ENCODE measurements at regions not wholly inside any gene's neighbourhood (a gene's known extent, or its start where the extent isn't known, plus 50 kb on each side); places are given as distances from the start of the nearest gene placed in this dataset.
"Not testable (repeated sequence)": the region's sequence is repeated elsewhere in the genome, so short reads cannot be mapped to it uniquely, and the experiment has no call there.

DNA sequence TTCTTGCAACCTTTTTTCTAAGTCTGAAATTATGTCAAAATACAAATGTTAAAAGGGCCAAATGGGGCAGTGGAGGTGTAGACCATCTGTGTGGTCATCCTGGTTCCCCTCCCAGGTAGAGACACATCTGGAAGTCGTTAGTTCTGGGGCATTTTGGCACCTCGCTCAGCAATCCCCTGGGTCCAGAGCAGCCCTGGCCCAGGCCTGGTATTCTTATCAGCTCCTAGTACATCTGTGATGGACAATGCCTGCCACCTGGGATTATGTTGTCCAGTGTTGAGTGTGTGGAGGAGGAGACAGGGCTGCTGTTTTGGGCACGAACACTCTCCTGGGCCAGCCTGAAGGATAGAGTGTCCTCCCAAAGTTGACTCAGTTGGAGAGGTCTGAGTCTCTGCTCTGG, 74.8 kb downstream of the GADD45G start:
- TF ChIP-seq GATA1 (IDR thresholded peaks at IDR 0.05; ENCODE audit: low read depth, low read length) (no peak), POLR2A (IDR thresholded peaks at IDR 0.05; ENCODE audit: low read length) (no peak)
- DNase-seq: no peak

DNA sequence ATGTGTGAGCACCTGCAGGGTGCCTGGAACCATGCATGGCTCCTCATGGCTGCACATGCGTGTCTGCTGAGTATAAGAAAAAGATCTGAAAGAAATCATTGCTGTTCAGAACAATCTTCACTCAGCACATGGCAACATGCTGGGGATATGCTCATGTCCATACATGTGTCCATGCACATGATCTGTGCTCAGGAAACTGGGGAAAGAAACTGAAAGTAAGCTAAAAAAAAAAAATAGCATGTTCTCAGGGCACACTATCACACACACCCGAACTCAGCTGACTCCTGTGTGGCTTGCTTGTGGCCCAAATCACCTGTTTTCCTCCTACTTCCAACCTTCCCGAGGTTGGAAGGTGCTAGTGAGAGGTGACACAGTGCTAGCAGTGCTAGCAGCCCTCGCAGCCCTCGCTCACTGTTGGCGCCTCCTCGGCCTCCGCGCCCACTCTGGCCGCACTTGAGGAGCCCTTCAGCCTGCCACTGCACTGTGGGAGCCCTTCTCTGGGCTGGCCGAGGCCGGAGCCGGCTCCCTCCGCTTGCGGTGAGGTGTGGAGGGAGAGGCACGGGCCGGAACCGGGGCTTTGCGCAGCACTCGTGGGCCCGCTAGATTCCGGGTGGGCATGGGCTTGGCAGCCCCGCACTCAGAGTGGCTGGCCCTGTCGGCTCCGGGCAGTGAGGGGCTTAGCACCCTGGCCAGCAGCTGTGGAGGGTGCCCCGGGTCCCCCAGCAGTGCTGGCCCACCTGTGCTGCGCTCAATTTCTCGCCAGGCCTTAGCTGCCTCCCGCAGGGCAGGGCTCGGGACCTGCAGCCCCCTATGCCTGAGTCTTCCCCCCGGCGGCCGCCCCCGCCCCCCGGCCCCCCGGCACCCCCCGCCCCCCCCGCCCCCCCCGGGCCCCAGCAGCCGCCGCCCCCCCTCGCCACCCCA, 76.0 kb downstream of the GADD45G start:
- no peak for DNase-seq
- no peak for TF ChIP-seq POLR2A (IDR thresholded peaks at IDR 0.05; ENCODE audit: low read length)
- TF ChIP-seq GATA1 (IDR thresholded peaks at IDR 0.05; ENCODE audit: low read depth, low read length): no peak

DNA sequence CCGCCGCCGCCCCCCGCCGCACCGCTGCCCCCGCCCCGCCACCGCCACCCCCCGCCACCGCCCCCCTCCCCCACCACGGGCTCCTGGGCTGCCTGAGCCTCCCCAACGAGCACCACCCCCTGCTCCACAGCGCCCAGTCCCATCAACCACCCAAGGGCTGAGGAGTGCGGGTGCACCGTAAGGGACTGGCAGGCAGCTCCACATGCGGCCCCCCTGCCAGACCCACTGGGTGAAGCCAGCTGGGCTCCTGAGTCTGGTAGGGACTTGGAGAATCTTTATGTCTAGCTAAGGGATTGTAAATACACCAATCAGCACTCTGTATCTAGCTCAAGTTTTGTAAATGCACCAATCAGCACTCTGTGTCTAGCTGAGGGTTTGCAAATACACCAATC, 76.7 kb downstream of the GADD45G start:
- not testable (repeated sequence) for DNase-seq

DNA sequence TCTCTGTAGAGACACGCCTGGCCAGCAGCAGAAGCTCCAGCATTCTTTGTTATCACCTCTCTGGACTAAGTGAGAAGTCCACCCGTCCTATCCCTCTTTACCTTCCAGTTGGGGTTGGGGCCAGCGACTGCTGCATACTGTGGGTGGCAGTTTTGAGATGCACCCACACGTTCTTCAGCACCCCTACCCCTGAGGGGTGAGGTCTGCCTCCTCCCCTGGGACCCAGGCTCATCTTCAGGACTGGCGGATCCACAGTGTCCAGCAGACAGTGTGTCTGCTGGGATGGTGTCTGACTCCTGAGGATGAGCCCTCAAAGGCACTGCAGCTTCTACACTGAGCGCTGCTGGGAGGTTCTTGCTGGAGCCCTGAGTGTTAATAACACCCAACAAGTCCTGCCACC, 78.8 kb downstream of the GADD45G start:
- TF ChIP-seq GATA1 (IDR thresholded peaks at IDR 0.05; ENCODE audit: low read depth, low read length) (no peak), POLR2A (IDR thresholded peaks at IDR 0.05; ENCODE audit: low read length) (no peak)
- DNase-seq: no peak

DNA sequence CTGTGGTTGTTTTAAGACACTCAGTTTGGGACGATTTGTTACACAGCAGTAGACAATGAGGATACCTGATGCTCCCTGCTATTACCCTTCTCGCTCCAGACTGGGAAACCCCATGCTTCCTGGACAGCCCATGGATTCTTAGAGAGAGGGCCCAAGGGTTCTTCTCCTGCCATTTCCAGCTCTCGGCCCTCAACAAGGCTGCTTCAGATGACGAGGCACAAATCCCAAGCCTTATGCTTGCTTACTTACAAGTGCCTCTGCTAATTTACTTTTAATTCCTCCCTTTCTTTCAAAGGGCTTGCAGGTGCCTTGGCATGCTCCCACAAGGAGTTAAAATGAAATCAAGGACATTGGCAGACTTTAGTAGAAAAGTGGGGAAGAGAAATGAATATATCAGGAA, 79.4 kb downstream of the GADD45G start:
- DNase-seq: no peak
- TF ChIP-seq GATA1 (IDR thresholded peaks at IDR 0.05; ENCODE audit: low read depth, low read length): no peak
- no peak for TF ChIP-seq POLR2A (IDR thresholded peaks at IDR 0.05; ENCODE audit: low read length)

DNA sequence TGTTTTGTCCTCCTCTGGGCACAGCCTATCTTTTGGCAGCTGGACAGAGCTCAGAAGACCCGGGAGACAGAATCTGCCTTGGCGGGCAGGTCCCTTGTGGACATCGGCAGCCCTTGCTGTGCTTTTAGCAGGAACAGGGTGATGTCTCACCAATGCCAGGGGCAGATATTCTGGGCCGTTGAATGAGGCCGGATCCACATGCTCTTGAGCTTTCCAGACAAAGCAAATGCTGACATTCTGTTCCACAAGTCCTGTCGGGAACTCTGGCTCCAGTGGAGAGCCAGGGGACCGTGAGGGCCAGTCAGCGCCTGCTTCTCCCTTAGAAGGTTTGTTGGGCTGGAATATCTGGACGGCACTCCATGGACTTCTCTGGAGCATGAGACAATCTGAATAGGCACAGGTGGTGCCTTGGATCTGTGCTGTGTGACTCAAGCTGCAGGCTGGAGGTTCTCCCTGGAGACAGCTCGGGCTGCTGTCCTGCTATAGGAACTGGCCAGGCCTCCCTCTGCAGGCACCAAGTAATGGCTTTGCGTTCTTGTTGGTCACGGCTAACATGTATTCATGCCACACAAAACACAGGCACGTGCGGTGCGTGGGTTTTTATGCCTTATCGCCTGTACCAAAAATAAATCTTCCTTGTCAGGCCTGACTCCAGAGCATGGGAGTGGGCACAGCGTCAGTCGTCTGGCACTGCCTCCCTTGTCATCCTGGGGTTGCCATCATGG, 80.3 kb downstream of the GADD45G start:
- DNase-seq: no peak
- TF ChIP-seq POLR2A (IDR thresholded peaks at IDR 0.05; ENCODE audit: low read length): no peak
- TF ChIP-seq GATA1 (IDR thresholded peaks at IDR 0.05; ENCODE audit: low read depth, low read length): no peak

DNA sequence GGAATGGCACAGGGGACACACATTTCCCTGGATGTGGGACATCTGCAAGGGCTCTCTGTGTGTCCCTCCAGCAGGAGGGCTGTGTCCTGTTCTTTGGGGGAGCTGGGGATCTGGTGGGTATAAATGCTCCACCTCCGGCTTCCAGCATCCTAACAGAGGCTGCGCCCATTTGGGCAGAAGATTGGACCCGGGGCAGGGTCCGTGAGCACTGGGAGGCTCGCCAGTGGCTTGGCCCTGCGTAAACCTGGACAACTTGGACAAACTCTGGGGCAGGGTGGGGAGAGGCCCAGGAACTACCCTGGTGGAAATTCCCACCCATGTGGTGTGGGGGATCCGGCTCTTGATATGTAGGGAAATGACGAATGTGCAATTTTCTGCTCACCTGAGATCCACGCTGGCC, 80.9 kb downstream of the GADD45G start:
- TF ChIP-seq GATA1 (IDR thresholded peaks at IDR 0.05; ENCODE audit: low read depth, low read length) (no peak), POLR2A (IDR thresholded peaks at IDR 0.05; ENCODE audit: low read length) (no peak)
- DNase-seq: no peak

DNA sequence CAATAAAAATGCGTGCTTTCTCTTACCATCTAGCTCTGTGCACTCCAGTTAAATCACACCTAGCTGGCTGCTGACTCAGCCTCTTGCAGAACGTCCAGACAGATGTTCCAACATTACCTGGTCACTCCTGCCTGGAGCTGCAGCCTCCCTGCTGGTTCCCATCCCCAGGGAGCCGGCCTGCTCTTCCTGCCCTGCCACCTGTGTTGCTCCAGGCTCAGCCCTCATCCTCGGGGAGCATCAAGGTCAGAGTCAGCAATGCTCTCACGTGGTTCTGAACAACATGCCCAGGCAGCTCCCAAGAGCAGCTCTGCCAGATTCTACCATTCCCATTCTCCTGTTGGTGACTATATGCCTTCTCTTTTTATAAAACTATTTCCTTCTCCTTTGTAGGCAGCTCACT, 81.3 kb downstream of the GADD45G start:
- no peak for DNase-seq
- TF ChIP-seq POLR2A (IDR thresholded peaks at IDR 0.05; ENCODE audit: low read length) (no peak), GATA1 (IDR thresholded peaks at IDR 0.05; ENCODE audit: low read depth, low read length) (no peak)

DNA sequence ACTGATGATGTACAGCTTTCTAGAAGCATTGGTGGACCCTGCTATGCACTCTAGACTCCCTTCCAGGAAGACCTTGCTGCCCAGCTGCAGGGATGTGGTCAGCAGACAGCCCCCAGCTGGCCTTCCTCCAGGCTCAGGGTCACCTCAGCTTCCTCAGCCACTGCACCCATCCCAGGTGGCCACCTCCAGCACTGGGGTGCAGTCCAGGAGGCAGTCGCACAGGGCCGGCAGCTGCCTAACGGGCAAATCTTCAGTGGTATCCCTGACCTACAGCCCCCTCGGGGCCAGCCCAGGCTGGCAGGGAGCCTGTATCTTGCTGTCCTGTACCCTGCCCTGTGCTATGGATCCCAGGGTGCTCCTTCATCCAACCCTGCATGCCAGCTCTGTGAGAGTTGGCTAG, 81.8 kb downstream of the GADD45G start:
- DNase-seq: no peak
- TF ChIP-seq GATA1 (IDR thresholded peaks at IDR 0.05; ENCODE audit: low read depth, low read length) (no peak), POLR2A (IDR thresholded peaks at IDR 0.05; ENCODE audit: low read length) (no peak)

DNA sequence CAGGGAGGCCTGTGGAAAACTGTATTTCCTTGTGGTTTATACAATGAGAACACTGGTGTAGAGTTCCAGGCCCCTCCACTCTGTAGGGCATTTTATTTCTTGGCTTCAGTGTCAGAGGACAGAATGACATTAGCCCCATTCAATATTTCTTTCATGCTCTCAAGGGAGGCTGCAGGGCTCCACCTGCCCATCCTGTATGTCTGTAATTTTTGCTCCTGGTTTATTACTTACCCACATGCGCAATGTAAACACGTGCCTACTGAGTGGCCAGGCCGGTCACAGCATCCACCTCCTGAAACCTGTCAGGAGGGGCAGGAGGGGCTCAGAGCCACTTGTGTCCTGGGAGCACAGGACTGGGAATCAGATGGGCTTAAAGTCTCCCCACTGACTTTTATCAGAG, 82.4 kb downstream of the GADD45G start:
- TF ChIP-seq POLR2A (IDR thresholded peaks at IDR 0.05; ENCODE audit: low read length) (no peak), GATA1 (IDR thresholded peaks at IDR 0.05; ENCODE audit: low read depth, low read length) (no peak)

DNA sequence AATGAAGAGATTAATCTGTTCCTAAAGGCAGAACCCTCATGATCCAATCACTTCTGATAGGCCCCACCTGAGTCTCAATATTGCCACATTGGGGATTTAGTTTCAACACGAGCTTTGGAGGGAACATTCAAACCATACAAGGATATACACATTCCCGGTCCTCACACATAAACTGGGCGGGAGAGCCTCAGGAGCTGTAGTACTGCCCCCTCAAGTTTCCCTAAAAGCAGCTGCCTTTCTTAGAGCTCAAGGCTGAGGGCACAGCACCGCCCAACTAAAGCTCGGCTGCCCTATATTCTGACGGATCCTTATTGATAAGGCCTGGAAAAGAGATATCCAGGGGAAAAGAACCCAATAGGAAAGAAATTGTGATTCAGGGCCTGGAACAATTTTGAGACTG, 83.0 kb downstream of the GADD45G start:
- TF ChIP-seq POLR2A (IDR thresholded peaks at IDR 0.05; ENCODE audit: low read length) (no peak), GATA1 (IDR thresholded peaks at IDR 0.05; ENCODE audit: low read depth, low read length) (no peak)
- DNase-seq: no peak

More for the DNA sequence above, 82.4 kb downstream of the GADD45G start:
- DNase-seq: no peak

DNA sequence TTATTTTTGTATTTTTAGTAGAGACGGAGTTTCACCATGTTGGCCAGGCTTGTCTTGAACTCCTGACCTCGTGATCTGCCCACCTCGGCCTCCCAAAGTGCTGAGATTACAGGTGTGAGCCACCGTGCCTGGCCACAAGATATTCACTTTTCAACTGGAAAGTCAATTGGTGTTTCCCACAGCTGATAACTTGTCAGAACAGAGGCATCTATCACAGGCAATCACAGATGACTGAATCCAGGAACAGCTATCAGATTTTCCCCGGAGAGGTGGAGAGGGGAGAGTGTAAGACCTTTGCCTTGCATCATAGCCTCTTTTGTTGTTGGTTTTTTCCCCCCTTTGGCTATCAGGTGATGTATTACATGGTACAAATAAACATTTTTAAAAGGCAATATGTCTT, 84.5 kb downstream of the GADD45G start:
- not testable (repeated sequence) for DNase-seq

DNA sequence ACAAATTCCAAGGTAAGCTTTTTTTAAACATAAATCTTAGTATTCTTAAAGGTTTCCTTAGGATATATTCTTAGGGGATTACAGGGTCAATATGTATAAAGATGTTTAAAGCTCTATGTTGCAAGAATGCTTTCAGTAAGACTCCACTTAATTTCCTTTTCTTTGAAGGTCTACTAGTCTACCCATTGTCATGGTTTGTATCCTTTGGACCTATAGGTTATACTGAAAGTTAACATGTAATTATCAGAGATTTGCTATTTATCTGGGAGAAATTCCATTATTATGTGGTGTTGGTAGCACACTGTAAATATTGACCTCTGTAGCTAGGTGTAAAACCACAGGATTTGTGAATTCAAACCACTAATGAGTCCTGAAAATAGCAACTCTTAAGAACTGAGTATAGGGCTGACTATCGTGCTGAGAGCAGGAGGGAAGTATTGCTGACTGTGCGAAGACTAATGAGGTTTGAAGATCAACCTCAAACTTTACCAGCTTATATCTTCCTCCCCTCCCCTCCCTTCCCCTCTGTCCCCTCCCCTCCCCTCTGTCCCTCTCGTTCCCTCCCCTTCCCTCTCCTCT, 85.6 kb downstream of the GADD45G start:
- DNase-seq: no peak
- TF ChIP-seq GATA1 (IDR thresholded peaks at IDR 0.05; ENCODE audit: low read depth, low read length): no peak

DNA sequence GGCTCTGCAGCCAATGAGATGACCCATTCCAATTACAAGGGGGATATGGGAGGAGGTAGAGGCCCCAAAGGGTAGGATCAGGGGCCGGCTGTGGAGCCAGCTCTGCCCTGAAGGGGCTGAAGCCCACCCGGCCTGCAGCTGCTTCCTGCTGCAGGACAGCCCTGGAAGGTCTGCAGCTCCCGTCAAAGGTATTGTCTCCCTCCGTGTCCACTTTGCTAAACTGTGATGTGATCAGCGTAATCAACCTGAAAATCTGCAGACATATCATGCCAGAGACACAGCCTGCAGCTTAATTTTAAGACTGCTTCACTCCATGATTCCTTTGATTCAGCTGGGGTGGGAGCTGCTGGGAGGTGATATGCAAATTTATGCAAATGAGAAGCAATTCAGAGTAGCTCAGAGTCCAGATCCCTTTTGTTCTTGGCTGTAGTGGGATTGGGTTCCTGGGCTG, 90.7 kb downstream of the GADD45G start:
- no peak for DNase-seq
- TF ChIP-seq GATA1 (IDR thresholded peaks at IDR 0.05; ENCODE audit: low read depth, low read length) (no peak), POLR2A (IDR thresholded peaks at IDR 0.05; ENCODE audit: low read length) (no peak)

DNA sequence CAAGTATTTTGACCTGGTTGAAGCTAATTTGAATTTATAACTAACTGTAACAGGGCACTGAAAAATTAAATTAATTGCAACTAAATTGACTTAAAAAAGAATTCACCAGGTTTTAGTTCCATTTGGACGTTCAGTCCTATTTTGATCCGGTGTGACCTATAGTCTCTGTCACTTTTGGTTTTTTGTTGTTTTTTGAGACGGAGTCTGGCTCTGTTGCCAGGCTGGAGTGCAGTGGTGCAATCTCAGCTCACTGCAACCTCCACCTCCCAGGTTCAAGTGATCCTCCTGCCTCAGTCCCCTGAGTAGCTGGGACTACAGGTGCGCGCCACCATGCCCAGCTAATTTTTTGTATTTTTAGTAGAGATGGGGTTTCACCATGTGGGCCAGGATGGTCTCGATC, 91.2 kb downstream of the GADD45G start:
- not testable (repeated sequence) for DNase-seq
